HG02571 (cell line): ENCODE measurements at regions not wholly inside any gene's neighbourhood (a gene's known extent, or its start where the extent isn't known, plus 50 kb on each side); places are given as distances from the start of the nearest gene placed in this dataset.

Source experiments
- ATAC-seq: cut with Tn5 transposase; IDR thresholded peaks from one replicate; pipeline ENCODE4 v1.9.1; 2021; ENCODE audit warnings: mild to moderate bottlenecking, moderate library complexity; ENCODE audit not compliant: unreplicated experiment

DNA sequence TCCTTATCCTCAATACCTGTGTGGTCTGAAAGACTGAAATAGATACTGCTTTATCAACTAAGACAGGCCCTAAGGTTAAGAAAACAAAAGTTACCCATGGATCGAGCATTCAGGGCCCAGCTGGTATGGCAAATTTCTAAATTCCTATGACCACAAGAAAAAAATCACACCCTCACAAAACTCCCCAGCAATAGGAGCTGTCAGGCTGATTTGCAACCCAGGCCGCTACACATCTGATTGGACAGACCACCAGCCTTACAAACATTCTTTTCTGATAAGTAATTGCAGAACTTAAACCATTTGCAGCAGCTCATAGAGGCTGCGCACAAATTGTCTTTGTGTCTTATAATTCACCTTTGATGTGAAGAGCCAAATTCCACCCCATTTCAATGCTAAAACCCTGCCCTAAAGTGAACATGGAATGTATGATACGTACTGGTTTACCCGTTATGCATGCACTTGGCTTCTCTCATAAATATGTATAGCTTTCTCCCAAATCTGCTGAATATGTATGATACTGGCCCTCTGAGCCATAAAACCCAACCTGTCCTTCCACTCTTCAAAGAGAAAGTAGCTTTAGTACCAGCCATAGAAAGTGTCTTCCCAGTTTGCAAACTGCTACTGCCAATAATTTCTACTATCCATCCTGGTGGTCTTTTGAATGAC is 842.5 kb downstream of the GRID1 start:
- ATAC-seq = no peak

DNA sequence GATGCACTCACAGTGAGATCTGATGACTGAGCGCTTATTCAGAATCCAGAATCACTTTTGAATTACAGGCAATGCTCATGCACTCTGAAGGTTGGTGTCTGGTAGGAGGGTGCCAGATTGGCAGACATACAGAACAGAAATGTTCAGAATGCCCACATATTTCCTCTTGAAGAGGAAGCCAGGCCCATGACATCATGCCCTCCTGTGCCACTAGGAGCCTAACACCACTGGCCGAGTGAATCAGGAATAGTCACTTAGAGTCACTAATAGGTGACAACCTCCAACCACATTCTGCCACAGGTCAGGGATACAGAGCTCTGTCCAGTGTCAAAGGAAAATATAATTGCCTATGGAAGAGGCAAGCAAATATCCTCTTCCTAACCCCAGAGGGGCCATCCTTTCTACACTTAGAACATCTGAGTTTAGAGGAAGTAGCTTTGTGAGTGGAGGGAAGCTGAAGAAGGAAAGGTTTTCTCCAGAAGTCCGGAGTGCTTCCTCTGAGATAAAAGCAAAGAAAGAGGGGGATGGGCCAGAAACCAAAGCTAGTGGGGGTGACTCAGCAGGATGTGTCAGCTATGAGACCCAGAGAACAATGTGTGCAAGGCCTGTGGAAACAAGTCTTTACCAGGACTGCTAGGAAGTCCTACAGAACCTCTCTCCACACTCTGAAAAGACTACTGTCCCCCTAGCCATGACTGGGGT is 838.8 kb downstream of the GRID1 start:
- ATAC-seq = no peak

DNA sequence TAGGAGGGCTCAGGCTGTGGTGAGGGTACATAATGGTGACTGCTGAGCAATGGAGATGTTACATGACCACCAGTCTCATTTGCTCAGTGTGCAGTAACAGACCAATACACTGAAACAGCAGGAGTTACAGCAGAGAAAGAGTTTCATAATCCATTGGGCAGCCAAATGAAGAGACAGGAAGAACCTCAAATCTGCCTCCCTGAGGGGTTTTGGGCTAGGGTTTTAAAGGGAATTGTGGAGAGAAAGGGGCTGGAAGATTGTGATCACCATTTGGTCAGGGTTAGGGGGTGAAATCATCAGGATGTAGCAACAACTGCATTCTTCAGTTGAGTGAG is 838.3 kb downstream of the GRID1 start:
- no peak for ATAC-seq

DNA sequence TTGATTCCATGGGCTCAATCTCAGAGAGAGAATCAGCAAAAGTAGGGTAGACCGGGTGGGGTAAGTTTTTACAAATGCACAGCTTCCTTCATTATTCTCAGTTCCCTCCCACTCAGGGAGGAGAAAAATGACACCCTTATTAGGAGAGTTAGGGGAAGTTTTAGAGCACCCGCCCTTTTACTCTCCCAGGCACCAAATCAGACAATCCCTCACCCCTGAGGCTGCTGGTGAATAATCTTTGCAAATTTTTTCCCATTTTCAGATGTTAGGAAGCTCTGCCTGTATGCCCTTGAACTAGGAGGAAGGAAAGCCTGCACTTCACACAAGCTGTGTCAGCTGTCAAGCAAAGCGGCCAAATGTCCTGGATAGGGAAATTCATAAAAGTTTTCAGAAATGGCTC is 834.9 kb downstream of the GRID1 start:
- ATAC-seq = no peak

DNA sequence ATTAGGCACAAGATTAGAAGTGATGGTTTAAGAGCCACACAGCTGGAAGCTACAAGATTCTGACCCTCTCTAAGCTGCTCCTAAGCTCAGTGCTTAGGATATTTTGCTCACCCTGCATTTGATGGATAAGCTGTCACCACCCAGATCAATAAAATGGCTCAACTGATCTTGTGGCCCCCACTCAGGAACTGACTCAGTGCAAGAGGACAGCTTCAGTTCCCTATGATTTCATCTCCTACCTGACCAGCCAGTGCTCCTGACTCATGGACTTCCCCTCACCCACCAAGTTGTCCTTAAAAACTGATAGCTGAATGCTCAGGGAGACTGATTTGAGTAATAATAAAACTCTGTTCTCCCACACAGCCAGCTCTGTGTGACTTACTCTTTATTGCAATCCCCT is 833.8 kb downstream of the GRID1 start:
- no peak for ATAC-seq

DNA sequence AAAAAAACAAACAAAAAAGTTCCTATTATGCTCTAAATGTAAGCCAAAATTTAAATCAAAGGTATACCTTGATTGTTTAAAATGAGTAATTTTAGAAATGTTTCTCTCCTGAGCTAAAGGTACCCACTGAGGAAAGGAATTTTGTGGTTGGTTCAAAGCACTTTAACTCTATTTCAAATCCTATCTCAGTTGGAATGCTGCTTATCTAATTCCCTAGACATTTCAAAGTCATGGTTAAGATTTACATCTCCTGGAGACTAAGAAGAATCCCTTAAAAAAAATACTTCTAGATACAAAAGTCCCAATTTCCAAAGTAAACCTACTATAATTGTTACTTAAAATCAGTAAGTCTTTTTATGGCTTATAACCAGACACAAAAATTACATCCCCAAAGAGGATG is 830.7 kb downstream of the GRID1 start:
- ATAC-seq = no peak

DNA sequence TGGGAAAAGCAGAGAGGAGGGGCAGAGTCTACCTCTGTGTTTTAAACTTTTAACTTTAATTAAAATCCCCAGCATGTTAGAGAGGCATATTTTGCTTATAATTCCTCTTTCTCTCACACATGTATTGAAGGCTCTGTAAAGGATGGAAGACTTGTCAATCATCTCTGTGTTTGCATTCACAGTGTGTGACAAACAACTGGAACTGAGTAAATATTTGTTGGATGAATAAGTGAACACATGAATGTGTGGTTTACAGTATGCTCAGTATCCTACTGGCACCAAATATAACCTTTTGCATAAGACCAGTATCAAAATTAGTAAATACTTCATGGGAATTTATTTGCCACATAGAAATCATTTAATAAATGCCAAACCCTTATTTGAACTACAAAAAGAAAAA is 829.0 kb downstream of the GRID1 start:
- no peak for ATAC-seq

DNA sequence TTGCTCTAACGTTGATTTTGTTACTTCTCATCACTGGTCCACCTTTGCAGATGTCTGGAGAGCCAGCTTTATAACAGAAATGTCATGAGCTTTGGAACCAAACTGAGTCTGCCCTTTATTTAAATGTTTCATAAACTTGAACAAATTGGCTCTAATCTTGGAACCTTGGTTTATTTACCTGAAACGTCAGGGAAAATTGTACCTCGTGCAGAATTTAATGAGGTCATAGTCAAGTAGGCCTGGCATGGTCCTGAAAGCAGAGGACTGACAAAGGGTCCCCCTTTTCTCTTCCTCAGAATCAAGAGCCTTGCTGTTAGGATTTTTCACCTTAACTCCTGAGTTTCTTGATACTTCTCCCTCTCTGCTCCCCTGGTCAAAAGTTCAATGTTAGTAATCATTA is 828.0 kb downstream of the GRID1 start:
- no peak for ATAC-seq

DNA sequence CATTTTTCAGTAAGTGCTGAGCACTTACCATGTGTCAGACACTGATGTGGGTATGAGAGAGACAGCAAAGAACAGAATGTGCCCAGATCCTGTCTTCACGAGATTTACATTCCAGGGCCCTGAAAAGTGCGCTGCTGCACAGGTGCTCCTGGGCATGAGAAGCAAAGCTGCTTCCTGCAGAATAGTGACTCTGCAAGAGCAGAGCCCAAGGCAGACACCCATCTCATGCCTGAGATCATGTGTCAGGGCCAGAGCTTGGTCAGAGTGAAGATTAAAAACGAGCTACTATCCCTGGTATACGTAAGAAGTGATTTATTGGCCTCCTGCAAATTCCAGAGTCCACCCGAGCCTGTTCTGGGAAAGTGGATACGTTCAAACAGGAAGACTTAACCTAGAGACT is 824.4 kb downstream of the GRID1 start:
- no peak for ATAC-seq

DNA sequence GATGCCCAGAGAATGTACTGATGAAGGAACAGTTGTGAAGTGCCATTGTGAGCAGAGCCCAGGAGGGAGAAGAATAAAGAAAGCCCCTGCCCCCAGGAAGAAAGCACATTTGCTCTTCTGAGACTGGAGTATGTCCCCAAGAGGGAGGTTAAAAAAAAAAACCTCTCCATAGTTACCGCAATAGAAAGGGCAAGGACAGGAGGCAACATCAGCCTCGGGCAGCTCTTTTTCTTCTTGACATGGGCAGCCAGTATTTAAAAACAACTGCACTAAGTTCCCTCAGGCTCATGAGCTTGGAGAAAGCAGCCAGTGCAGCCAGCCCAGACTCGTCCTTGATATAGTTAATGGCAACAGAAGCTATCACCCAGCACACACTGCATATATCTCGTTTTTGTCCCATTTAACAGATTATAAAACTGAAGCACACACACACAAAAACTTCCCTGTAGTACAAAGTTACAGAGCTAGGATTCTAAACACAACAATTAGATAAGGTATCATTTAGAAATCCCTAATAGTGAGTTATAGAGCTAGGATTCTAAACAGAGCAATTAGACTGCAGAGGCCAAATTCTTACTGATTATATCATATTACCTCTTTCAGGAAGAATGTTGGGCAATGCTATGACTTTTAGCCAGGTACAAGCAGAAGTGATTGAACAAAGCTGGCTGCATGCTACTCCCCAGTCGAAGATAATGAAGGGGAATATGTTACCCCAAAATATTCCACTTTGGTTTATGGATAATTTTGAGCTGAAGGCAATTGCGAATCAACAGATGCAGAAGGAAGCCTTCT is 823.5 kb downstream of the GRID1 start:
- ATAC-seq = no peak

DNA sequence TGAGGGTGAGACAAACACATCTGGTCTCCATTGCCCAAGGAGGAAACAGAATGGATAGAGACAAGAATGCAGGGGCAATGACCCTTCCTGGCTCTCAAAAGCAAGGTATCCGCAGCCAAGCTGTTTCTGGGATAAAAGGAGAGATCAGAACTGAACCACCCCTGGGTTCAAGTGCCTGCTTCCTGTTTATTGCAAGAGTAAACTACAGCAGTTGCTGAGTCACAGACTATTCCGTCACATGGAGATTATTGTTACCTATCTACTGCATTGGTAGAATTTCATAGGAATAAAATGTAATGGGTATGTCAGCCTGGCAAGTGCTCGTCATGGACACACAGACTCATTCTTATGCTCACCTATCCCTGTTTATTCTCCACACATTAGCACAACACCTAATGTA is 821.6 kb downstream of the GRID1 start:
- ATAC-seq = no peak

DNA sequence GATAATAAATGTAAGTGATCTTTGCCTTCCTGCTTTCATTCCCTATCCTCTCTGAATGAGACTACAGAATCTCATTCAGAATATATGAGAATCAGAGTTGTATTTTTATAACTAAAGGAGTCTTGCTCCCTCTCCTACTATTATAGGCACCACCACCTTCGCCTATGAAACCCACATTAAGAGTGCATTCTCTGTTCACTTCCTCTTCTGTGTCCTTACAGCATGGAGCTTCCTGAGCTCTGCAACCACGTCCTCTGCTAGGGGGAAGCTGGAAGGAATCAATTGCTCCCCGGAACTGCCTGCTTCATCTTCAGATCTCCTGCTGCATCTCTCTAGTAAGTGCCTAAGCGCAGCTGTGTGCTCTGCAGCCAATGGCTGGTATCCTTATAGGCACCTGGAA is 820.7 kb downstream of the GRID1 start:
- no peak for ATAC-seq

DNA sequence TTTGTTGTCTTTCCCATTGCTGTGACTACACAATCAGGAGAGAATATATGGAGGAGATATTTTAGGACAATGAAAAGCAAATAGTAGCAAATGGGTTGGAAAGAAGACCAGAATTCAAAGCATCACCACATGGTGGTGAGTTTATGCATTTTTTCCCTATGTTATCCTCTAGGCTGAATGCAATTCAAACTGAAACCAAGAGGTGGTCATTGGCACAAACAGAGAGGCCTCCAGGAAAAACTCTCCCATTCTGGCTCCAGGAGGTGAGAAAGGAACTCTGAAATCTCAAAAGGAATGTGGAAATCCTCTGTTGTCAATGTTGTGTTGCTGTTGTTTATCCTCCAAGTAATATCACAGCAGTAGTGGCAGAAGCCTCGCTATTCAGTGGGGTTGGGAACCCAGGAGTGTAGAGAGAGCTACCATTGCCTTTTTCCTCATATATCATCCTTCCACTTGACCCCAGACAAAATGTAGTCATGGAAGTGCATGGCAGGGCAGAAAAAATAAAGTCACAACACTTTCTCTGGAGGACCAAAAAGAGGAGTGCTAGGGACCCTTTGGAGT is 819.1 kb downstream of the GRID1 start:
- no peak for ATAC-seq

DNA sequence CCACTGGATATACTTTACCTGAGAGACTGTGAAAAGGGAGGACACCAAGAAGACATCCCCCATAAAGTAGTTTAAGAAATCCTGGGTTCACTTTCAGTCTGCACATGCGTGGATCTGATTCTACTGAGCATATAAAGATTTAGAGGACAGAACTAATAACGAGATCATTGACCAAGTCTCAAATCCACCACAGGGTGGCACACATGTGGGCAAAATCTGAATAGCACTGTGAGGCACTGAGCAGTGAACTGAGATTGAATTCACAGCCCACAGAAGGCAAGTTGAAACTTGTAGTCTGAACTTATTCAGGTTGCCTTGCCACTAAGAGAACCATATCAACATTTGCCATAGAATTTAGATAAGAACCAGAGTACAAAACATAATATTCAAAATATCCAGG is 818.6 kb downstream of the GRID1 start:
- ATAC-seq = no peak
